OCI-M1 (cell line): ENCODE measurements at regions not wholly inside any gene's neighbourhood (a gene's known extent, or its start where the extent isn't known, plus 50 kb on each side); places are given as distances from the start of the nearest gene placed in this dataset.

Experiments
- DNase-seq: peaks from one replicate; lab custom pipeline; 2025; lab: John Stamatoyannopoulos, UW

DNA sequence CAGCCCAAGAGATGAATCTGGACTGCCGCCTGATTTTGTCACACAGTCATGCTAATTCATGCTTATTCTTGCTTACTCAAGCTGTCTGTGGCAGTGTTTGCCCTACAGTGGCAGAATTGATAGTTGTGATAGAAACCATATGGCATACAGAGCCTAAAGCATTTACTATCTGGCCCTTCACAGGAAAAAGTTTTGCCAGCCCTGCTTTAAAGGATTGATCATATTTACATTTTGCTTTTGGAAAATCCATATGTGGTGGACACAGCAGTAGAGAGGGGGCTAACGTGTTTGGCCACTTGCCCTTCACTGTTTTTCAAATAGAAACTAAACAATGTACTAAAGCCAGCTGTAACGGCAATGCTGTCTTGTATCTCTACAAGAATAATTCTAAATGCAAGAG lies 974.0 kb upstream of the GHITM start:
- DNase-seq: no peak

DNA sequence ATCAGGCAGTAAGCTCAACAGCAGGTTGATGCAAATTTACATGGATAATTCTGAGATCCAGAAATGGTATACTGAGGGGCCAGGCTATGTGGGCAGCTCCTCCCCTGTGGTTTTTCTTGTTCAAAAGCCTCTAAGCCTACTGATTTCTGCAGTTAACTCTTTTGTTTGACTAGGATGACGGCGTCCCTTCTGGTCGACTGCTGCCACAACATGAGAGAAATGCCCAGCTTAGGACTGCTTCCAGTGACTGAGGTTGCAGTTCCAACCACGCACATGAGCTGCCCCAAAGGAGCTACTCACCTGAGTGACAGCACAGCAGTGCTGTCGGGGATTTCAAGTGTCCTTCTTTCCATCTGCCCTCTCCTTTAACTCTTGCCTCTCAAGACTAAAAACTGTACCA lies 973.0 kb upstream of the GHITM start:
- DNase-seq: peak; percentile 33

DNA sequence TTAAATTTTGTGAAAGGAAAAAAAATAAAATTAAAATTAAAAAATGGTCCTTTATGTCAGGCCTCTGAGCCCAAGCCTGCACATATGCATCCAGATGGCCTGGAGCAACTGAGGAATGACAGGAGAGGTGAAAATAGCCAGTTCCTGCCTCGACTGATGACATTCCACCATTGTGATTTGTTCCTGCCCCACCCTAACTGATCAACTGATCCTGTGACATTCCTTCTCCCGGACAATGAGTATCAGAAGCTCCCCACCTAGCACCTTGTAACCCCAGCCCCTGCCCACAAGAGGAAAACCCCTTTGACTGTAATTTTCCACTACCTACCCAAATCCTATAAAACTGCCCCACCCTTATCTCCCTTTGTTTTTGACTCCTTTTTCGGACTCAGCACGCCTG lies 972.2 kb upstream of the GHITM start:
- no peak for DNase-seq

DNA sequence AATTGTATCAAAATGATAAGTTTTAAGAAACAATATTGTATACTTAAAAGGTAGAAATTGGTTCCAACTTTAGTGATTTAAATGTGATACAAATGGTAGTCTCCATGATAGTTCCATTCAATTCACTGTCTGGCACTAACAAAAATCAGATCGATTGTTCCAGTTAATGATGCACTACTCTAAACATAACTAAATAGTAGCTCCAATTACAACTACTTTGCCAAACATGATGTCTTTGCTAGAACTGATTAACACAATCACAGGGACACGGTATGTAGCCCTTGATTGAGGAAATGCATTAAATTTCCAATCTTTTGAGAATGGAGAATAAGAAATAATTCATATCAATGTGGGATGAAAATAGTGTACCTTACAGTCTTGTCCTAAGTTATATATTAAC lies 962.4 kb upstream of the GHITM start:
- no peak for DNase-seq

DNA sequence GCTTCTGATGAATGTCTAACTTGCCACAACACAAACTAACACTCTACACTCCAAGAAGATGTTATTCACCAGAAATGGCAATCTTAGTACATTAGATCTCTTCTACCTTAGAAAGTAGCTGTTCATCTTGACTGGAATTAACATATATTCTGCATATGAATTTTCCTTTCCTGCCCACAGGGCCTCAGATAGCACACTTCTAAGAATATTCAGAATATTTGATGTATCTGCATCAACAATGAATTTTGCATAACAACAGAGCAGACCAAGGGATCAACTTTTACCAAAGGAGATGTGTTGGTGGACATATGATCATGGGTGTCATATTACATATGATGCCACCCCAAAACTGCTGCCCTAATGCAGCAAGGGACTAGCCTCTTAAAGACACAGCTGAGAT lies 960.8 kb upstream of the GHITM start:
- DNase-seq: no peak

DNA sequence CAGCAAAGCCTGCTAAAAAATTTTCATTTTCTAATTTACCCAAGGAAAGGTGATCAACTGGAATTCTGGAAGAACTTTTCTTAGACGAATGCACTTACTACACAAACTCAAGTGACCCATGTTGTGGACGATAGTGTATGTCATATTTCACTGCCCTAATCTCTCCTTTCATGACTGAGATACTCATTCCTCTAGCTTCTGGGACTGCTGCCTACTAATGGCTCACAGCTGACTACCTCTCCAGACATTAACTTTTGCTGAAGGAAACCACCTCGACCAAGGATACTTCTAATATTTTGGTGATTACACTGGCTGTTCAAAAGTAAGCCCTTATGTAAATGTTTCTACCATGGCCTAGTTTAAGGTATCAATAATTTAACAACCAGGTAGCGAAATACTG lies 959.9 kb upstream of the GHITM start:
- no peak for DNase-seq

DNA sequence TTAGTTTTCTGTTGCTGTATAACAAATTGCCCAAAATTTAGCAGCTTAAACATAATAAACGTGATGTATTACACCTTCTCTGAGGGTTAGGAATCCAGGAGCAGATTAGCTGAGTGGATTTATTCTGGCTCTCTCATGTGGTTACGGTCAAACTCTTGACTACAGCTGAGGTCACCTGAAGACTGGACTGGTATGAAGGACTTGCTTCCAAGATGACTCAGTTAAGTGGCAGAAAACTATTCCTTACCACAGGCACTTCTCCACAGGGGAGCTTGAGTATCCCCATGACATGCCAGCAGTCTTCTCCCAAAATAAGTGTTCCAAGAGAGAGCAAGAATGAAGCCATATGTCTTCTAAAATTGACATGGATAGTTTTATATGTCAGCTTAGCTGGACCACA lies 957.2 kb upstream of the GHITM start:
- DNase-seq: no peak

DNA sequence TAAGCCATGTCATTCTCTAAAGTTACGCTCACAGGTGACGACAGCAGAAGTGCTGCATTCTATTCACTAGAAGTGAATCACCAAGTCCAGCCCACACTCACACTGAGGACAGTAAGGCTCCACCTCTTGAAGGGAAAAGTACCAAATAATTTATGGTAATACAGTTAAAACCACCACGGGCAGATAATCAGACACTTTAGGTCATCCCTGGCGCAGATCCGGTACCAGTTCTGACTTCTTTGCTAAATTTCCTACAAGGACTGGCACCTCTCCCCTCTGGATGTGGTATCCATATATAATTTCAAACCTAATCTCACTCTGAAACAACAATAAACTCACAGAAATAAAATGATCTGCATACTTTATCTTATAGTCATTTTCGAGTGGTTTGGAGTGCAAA lies 954.7 kb upstream of the GHITM start:
- no peak for DNase-seq

GRCh38 chr10:83190614-83191013 lies 948.7 kb upstream of the GHITM start:
- DNase-seq: no peak

DNA sequence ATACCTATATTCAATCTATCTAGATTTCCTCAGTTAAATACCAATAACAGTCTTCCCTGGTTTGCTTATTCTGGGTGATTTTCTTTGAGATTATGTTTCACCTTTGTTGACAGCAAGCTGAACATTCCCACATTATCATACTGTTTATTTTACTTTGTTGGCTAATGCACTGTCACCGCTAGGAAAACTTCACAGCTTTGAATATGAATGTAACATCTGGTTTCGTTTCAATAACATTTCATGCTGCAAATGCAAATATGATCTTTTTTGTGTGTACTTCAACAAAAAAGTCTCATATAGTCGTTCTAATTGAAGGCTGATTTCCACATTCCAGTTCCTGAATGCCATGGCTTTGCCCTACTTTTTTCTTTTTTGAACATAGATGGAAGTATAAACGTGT lies 946.3 kb upstream of the GHITM start:
- DNase-seq: no peak

DNA sequence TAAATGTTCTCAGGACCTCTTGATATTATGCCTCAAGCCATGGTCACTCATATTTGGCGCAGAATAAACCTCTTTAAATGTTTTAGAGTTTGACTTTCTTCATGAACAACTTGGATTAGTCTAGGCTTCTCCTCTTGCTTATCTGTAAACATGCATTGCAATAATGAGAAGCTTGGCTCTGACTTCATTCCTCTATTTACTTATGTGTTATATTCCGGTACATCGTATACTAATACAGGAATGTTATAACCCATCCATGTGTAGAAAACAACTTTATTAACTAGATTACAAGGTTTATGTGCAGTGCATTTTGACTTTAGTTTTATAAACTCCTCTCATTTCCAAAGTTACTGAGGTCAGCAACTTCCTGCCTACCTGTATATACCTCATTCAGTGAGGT lies 944.3 kb upstream of the GHITM start:
- DNase-seq: no peak

- DNase-seq: no peak
These were observed 939.9 kb upstream of the GHITM start for GRCh38 chr10:83199374-83199773.

GRCh38 chr10:83205861-83206260 lies 933.4 kb upstream of the GHITM start:
- DNase-seq: no peak

GRCh38 chr10:83212632-83213334 lies 926.5 kb upstream of the GHITM start:
- no peak for DNase-seq

DNA sequence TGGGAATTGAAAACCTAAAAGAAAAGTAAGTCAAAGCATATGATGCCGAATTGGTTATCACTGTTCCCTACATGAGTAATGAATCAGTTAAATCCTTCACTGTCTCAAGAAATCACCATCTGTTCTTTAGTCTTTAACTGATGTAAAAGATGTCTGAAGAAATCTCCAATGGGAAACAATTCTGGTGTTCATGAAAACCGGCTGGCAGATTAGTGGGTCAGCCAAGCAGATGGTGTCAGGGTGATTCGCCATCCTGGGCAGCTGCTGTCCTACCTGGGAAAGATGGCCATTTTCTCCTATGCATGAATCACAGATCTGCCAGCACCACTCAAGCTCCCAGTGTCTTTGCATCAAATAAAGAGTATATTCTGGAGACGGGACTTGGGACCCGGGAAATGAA lies 925.2 kb upstream of the GHITM start:
- no peak for DNase-seq

DNA sequence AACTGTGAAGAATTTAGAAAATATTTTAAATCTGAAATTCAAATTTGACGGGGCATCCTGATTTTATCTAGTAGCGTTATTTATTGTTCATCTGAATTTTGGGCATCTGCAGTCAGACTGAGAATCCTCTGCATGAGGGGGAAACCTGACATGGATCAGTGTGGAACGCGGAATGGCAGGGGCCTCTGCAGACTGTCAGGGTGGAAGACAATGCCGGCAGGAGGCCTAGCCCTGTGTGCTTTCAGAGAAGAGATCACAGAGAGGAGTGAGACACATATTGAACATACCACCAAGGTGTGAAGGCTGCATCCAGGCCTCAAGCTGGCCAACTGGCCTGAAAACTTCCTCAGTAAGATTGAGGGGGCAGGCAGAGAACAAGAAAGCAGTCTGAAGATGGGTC lies 921.1 kb upstream of the GHITM start:
- DNase-seq: no peak

DNA sequence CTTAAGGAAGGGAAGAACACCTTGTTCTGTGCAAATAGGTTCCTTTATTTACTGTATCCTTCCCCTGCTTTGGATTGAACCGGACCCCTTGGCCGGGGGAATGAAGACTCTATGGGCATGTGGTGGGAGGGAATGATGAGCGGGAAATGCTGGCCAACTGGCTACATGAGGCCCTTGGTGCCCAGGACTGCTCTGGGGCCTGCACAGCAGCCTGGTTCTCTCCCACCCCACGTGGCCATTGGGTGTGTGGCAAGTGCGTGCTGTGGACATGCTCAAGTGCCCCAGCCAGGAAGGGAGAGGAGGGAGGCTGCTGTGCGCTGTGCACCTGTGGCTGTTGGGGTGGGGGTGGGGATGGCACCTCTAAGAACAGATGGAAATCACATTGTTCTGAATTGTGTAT lies 917.0 kb upstream of the GHITM start:
- DNase-seq: no peak

DNA sequence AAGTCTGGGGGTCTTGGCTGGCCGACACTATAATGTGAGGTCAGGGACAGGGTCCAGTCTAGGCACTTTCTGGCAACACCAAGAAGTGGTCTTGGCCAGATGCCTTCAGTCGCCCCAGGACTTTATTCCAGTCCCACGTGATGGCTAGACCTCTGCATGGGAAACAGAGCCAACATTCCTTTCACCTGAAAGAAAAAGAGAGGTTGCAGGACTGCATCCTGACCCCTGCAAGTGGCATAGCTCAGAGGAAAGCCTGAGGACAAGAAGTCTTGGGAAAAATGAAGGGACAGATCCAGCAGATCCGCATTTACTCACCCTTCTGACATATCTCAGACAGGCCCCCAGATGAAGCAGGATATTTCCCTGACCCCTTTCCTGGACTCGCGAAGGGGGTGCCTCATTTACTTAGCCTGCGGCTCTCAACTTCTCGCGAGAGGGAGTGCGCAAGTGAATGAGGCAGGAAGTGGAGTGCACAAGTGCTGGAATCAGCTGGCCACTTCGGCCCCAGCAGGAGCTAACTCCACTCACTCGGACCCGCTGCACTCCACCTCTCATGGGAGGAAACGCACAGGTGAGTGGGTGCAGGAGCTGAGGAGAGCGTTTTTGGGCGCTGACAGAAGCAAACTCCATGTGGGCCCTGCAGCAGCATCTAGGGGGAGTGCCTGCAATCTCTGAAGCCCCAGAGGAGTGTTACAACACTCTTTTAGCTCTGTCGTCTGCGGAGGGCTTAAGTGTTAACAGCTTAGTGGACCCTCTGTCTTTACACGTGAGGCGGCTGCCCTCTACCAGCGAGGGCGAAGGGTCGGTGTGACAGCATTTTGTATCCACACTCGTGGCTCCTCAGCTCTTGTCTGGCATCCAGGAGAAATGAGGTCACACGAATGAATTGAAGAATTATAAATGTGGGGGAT lies 916.2 kb upstream of the GHITM start:
- no peak for DNase-seq

DNA sequence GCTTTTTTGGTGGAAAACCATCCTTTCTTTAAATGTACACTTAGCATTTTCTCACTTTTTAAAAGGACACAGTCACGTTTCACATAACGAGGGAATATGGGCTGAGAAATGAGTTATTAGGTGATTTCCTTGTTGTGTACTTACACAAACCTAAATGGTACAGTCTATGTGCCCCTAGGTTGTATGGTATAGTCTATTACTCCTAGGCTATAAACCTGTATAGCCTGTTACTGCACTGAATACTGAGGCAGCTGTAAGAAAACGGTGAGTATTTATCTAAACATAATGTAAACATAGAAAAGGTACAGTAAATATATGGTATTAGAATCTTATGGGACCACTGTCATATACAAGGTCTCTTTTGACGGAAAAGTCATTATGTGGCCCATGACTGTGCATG lies 913.5 kb upstream of the GHITM start:
- DNase-seq: no peak

DNA sequence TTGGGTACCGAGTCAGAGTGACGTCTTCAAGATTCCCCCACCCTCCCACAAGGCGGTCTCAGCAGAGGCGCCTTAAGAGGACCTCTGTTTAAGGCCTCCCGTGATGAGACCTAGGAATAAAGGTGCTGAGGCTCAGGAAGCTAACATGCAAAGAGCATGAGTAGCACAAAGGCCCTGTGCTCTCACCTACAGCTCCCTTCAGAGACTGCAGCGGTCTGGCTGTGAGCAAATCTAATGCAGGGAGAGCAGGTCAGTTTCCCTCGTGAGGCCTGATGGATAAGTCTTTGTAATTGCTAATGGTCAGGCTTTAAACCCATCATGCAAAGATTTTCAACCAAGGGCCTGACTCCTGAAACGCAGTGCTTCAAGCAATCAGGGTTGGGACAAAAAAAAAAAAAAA lies 909.3 kb upstream of the GHITM start:
- DNase-seq: no peak

GRCh38 chr10:83233691-83234090 lies 905.6 kb upstream of the GHITM start:
- no peak for DNase-seq

DNA sequence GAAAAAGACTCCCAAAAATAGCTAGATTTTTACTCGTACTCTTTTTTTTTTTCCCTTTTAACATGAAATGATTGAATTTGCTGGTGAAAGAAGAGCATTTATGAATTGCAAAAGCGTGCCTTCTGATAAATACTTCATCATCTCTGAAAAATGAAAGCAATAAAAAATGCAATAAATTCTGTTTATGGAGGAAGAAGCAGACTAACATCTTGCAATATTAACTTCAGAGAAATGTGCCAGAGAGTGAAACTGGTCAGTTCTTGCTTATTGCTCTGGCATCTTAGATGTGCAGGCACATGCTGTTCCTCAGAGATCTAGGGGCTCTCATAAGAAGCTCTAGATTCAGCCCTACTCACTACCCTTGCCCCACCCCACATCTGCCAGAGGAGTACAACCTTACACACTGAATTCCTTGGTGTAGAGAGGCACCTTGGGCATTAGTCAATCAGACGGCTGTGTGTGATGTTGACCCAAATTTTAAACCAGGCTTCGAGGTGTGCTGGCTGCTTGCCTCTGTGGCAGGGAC lies 891.1 kb upstream of the GHITM start:
- no peak for DNase-seq

- no peak for DNase-seq
These were observed 888.9 kb upstream of the GHITM start for GRCh38 chr10:83250396-83250795.
